ENCODE measurements at regions not wholly inside any gene's neighbourhood (a gene's known extent, or its start where the extent isn't known, plus 50 kb on each side); places are given as distances from the start of the nearest gene placed in this dataset.

DNA sequence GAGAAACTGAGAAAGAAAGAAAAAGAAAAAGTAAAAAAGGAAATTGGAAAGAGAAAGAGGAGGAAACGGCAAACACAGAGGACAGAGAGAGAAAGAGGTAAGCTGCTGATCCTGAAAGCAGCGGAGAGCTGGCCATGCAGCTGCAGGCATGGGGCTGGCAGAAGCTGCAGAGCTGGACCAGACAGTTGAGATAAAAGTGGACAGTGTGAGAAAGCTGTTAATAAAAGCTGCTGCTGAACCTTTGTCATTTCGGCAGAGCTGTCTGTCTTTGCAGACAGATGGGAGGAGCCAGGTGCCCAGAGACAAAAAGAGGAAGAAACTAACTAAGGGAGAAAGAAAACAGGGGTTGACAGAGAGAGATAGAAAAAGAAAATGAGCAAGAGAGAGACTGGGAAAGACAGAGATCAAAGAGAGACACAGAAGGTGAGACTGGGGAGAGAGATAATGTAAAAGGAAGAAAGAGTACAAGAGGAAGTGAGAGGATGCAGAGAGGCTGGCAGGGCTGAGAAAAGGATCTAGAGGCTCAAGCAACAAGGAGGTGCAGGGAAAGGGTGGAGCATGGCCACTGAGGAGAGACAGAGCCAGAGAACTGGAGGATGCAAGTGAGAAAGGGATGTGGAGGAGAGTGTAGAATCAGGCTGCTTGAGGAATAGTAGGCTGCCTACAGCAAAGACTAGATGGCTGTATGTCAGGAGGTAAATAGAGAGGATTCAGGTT is 376.8 kb upstream of the FGF16 start:
- no peak for ATAC-seq (ENCODE audit: low read depth)
- DNase-seq = no peak
- H3K56ac ChIP-seq (ENCODE audit: extremely low read depth, insufficient read depth, low read length) = no peak overlapping the region
- H3K9me1 ChIP-seq (ENCODE audit: insufficient read depth, low read length) = no peaks in the 10 kb centered on the region
- no peak overlapping the region for H2BK15ac ChIP-seq (ENCODE audit: low read depth, low read length)
- intact Hi-C loops (cut with micrococcal nuclease) (no loop called here), dilution Hi-C loops (cut with HindIII; ENCODE audit: low sequenced_read_pairs, unreplicated experiment) (no loop called here), in situ Hi-C loops (cut with MboI; ENCODE audit: low sequenced_read_pairs) (no loop called here)
- no peak overlapping the region for H3K4ac ChIP-seq (ENCODE audit: low read depth, low read length)
- no peaks in the 10 kb centered on the region for H3K4me1 ChIP-seq (ENCODE audit: control insufficient read depth, insufficient read depth, low read length)
- no peaks in the 10 kb centered on the region for H3K36me3 ChIP-seq (ENCODE audit: control insufficient read depth, insufficient read depth, low read length)
- no peaks in the 10 kb centered on the region for H3K79me1 ChIP-seq (ENCODE audit: low read depth in 1 of 2, low read length in 2 of 2)
- no peak overlapping the region for H2BK5ac ChIP-seq (ENCODE audit: low read depth, low read length, poor library complexity, severe bottlenecking)
- ChIA-PET CTCF (no interaction called here), POLR2A (ENCODE audit: unreplicated experiment) (no interaction called here)
- 0 out of 2 replicates have a peak, but pooled peaks cover 2% of the 10 kb centered on the region for H3K9me3 ChIP-seq (ENCODE audit: control insufficient read depth, insufficient read depth, low read length)
- H3K9ac ChIP-seq (ENCODE audit: low read depth, low read length) = no peak overlapping the region
- no peak overlapping the region for H4K5ac ChIP-seq (ENCODE audit: low read depth, low read length)
- WGBS, 2 experiments (ENCODE audit: extremely low coverage in 2 of 2, insufficient read length in 1 of 2) = 14% methylated on average over 1 of the region's 3 CpGs; no CpG with 5 or more reads in 1 of the 2 experiments
- H4K8ac ChIP-seq (ENCODE audit: low read depth in 2 of 2, low read length in 2 of 2) = no peak overlapping the region
- H4K91ac ChIP-seq (ENCODE audit: insufficient read depth, low read depth, low read length) = no peak overlapping the region
- H2AK5ac ChIP-seq (ENCODE audit: low read depth, low read length) = no peak overlapping the region
- no peaks in the 10 kb centered on the region for H3K27me3 ChIP-seq (ENCODE audit: control insufficient read depth, insufficient read depth, low read length)
- no peak overlapping the region for H3K18ac ChIP-seq (ENCODE audit: low read depth, low read length)
- no peak overlapping the region for H2BK20ac ChIP-seq (ENCODE audit: low read depth, low read length)
- H3K23ac ChIP-seq (ENCODE audit: low read depth, low read length) = no peak overlapping the region
- no peaks in the 10 kb centered on the region for H4K20me1 ChIP-seq (ENCODE audit: insufficient read depth, low read length)
- TF ChIP-seq, protein P1, sequence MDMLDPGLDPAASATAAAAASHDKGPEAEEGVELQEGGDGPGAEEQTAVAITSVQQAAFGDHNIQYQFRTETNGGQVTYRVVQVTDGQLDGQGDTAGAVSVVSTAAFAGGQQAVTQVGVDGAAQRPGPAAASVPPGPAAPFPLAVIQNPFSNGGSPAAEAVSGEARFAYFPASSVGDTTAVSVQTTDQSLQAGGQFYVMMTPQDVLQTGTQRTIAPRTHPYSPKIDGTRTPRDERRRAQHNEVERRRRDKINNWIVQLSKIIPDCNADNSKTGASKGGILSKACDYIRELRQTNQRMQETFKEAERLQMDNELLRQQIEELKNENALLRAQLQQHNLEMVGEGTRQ (IDR thresholded peaks at IDR 0.05; ENCODE audit: low read depth, low read length) = no peak
- TF ChIP-seq CHD1 (IDR thresholded peaks at IDR 0.05; ENCODE audit: low read depth, low read length) (no peak), NFE2L2 (IDR thresholded peaks at IDR 0.05; ENCODE audit: low read depth, low read length) (no peak), POLR2A (IDR thresholded peaks at IDR 0.05; ENCODE audit: low read depth, low read length) (no peak), CEBPB (IDR thresholded peaks at IDR 0.05; ENCODE audit: low read depth, low read length) (no peak), BHLHE40 (IDR thresholded peaks at IDR 0.05; ENCODE audit: low read depth, low read length) (no peak), MXI1 (IDR thresholded peaks at IDR 0.05; ENCODE audit: borderline replicate concordance, low read depth, low read length) (no peak), RCOR1 (IDR thresholded peaks at IDR 0.05; ENCODE audit: insufficient replicate concordance, low read length) (no peak)
- TF ChIP-seq, protein P2, sequence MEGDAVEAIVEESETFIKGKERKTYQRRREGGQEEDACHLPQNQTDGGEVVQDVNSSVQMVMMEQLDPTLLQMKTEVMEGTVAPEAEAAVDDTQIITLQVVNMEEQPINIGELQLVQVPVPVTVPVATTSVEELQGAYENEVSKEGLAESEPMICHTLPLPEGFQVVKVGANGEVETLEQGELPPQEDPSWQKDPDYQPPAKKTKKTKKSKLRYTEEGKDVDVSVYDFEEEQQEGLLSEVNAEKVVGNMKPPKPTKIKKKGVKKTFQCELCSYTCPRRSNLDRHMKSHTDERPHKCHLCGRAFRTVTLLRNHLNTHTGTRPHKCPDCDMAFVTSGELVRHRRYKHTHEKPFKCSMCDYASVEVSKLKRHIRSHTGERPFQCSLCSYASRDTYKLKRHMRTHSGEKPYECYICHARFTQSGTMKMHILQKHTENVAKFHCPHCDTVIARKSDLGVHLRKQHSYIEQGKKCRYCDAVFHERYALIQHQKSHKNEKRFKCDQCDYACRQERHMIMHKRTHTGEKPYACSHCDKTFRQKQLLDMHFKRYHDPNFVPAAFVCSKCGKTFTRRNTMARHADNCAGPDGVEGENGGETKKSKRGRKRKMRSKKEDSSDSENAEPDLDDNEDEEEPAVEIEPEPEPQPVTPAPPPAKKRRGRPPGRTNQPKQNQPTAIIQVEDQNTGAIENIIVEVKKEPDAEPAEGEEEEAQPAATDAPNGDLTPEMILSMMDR (conservative IDR thresholded peaks at IDR 0.05; ENCODE audit: low read depth, low read length) = no peak
- no peak overlapping the region for H2AK9ac ChIP-seq (replicated peaks; ENCODE audit: low read depth, low read length, poor library complexity)
- H2AFZ ChIP-seq (replicated peaks; ENCODE audit: low read length, poor library complexity) = no peak overlapping the region
- H3K14ac ChIP-seq (replicated peaks; ENCODE audit: low read depth, low read length) = no peak overlapping the region
- H3K27ac ChIP-seq (ENCODE audit: insufficient read depth, low read length) = no peak overlapping the region
- H3K4me3 ChIP-seq (ENCODE audit: insufficient read depth, low read depth, low read length) = no peak overlapping the region
- H3K4me2 ChIP-seq (ENCODE audit: low read depth, low read length) = no peak overlapping the region
- no peak overlapping the region for H2BK120ac ChIP-seq (ENCODE audit: low read depth, low read length)
- BruUV-seq (replicated peaks) = no TSS peak

Measured in IMR-90 (cell line).